ENCODE measurements at regions not wholly inside any gene's neighbourhood (a gene's known extent, or its start where the extent isn't known, plus 50 kb on each side); places are given as distances from the start of the nearest gene placed in this dataset.

DNA sequence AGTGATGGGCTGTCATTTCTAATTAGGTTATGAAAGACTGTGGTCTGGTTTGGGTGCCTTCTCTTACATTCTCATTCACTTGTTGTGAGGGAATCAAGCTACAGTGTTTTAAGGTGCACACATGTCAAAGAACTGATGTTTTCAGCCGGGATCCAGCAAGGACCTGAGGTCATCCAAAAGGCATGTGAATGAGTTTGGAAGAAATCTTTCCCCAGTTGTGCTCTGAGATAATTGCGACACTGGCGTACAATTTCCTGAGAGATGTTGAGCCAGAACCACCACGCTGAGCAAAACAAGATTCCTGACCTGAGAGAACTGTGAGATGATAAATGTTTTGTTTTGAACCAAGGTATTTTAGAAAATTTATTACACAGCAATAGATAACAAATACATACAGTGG is 295.3 kb upstream of the SLITRK3 start:
- Mint-ChIP-seq H3K4me1 (ENCODE audit: unreplicated experiment) (no peaks in the 10 kb centered on the region), H3K27me3 (no peaks in the 10 kb centered on the region), H3K9me3 (no peaks in the 10 kb centered on the region), H3K27ac (no peak overlapping the region), H3K4me3 (no peak overlapping the region), H3K36me3 (no peaks in the 10 kb centered on the region)
- DNase-seq (ENCODE audit: extremely low spot score, unreplicated experiment) = no peak
- TF ChIP-seq, protein P1, sequence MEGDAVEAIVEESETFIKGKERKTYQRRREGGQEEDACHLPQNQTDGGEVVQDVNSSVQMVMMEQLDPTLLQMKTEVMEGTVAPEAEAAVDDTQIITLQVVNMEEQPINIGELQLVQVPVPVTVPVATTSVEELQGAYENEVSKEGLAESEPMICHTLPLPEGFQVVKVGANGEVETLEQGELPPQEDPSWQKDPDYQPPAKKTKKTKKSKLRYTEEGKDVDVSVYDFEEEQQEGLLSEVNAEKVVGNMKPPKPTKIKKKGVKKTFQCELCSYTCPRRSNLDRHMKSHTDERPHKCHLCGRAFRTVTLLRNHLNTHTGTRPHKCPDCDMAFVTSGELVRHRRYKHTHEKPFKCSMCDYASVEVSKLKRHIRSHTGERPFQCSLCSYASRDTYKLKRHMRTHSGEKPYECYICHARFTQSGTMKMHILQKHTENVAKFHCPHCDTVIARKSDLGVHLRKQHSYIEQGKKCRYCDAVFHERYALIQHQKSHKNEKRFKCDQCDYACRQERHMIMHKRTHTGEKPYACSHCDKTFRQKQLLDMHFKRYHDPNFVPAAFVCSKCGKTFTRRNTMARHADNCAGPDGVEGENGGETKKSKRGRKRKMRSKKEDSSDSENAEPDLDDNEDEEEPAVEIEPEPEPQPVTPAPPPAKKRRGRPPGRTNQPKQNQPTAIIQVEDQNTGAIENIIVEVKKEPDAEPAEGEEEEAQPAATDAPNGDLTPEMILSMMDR (conservative IDR thresholded peaks at IDR 0.05) = no peak

DNA sequence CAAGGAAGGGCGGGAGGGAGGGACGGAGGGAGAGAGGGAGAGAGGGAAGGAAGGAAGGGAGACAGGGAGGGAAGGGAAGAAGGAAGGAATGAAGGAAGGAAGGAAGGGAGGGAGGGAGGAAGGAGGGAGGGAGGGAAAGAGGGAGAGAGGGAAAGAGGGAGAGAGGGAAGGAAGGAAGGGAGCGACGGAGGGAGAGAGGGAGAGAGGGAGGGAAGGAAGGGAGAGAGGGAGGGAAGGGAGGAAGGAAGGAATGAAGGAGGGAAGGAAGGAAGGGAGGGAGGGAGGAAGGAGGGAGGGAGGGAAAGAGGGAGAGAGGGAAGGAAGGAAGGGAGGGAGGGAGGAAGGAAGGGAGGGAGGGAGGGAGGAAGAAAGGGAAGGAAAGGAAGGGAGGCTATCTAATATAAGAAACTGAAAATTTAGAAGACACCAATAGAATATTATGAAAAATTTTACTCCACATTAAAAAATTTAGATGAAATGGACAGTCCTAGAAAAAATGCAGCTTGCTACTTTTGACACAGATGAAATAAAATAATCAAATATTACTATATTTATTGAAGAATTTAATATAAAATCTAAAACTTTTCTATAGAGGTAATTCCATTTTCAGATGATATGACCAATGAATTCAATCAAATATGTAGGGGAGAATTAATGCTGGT is 280.3 kb upstream of the SLITRK3 start:
- H3K36me3 Mint-ChIP-seq = no peaks in the 10 kb centered on the region
- no peaks in the 10 kb centered on the region for H3K27me3 Mint-ChIP-seq
- no peak for DNase-seq (ENCODE audit: extremely low spot score, unreplicated experiment)
- H3K4me3 Mint-ChIP-seq = no peak overlapping the region
- TF ChIP-seq, protein P1 (conservative IDR thresholded peaks at IDR 0.05) = no peak
- no peaks in the 10 kb centered on the region for H3K9me3 Mint-ChIP-seq
- no peaks in the 10 kb centered on the region for H3K4me1 Mint-ChIP-seq (ENCODE audit: unreplicated experiment)
- H3K27ac Mint-ChIP-seq = no peak overlapping the region

DNA sequence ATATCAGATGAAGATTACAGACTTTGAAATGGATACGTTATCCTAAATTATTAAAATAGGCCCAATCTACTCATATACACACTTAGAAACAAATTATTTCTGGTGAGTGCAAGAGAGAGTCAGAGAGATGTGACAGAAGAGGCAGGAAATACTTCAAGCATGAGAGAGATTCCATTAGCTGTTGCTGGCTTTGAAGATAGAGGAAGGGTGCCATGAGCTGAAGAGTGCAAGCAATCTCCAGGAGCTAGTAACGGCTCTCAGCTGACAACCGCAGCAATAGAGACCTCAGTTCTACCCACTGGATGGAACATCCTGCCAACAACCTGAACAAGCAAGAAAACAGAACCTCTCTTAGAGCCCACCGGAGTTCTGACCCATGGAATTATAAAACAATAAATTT is 270.7 kb upstream of the SLITRK3 start:
- TF ChIP-seq, protein P1 (conservative IDR thresholded peaks at IDR 0.05) = no peak
- peaks cover 7% of the 10 kb centered on the region for H3K9me3 Mint-ChIP-seq
- H3K4me1 Mint-ChIP-seq (ENCODE audit: unreplicated experiment) = no peaks in the 10 kb centered on the region
- H3K27ac Mint-ChIP-seq = no peak overlapping the region
- no peaks in the 10 kb centered on the region for H3K27me3 Mint-ChIP-seq
- H3K36me3 Mint-ChIP-seq = no peaks in the 10 kb centered on the region
- H3K4me3 Mint-ChIP-seq = no peak overlapping the region
- no peak for DNase-seq (ENCODE audit: extremely low spot score, unreplicated experiment)

DNA sequence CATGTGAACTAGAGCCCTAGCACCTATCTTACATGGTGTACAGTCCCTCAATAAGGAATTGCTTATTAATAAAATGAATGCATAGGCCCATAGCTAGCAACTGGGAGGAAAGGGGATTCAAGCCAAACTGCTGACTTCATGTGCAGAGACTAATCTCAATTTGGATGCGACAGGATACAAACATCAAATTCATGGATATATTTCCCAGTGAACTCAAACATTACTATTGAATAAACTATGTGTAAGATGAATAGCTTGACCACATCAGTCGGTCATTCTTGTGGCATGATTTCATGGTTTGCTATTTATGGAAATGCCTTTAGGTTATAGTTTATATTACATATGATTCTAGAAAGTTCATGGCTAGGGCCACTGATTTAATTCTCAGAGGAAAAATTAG is 268.6 kb upstream of the SLITRK3 start:
- Mint-ChIP-seq H3K36me3 (no peaks in the 10 kb centered on the region), H3K4me1 (ENCODE audit: unreplicated experiment) (no peaks in the 10 kb centered on the region), H3K4me3 (no peak overlapping the region), H3K27ac (no peak overlapping the region), H3K9me3 (no peaks in the 10 kb centered on the region), H3K27me3 (no peaks in the 10 kb centered on the region)
- TF ChIP-seq, protein P1 (conservative IDR thresholded peaks at IDR 0.05) = no peak
- DNase-seq (ENCODE audit: extremely low spot score, unreplicated experiment) = no peak

DNA sequence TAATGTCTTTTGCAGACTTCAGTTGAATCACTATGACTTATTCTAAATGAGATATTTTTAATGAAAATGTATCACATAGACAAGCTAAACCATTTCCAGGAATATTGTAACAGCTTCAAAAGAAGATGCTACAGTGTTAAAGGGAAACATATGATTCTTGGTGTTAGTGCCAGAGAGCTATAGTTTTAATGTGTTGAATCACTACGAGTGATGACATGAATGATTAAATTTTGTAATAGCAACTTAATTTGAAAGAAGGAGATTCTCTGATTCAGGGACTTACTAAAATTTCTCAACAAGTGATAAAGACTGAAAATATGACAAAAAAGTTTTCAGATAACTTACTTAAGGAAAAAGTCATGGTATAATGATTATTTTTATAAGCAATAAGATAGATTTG is 267.3 kb upstream of the SLITRK3 start:
- H3K9me3 Mint-ChIP-seq = no peaks in the 10 kb centered on the region

More for the DNA sequence above, 267.3 kb upstream of the SLITRK3 start:
- Mint-ChIP-seq H3K4me1 (ENCODE audit: unreplicated experiment) (no peaks in the 10 kb centered on the region), H3K36me3 (no peaks in the 10 kb centered on the region), H3K27me3 (no peaks in the 10 kb centered on the region), H3K27ac (no peak overlapping the region), H3K4me3 (no peak overlapping the region)
- no peak for DNase-seq (ENCODE audit: extremely low spot score, unreplicated experiment)
- TF ChIP-seq, protein P1 (conservative IDR thresholded peaks at IDR 0.05) = no peak
